Activated CD4-positive, alpha-beta T cell treated with anti-CD3 and anti-CD28 coated beads, Interleukin-10, Interleukin-2, amounts not matched to agents 100 ng/mL and 50 ng/mL, durations not matched to agents 16 hours and 8 hours (primary cell): ENCODE measurements at regions not wholly inside any gene's neighbourhood (a gene's known extent, or its start where the extent isn't known, plus 50 kb on each side); places are given as distances from the start of the nearest gene placed in this dataset.

Source experiments
- DNase-seq: peaks from one replicate; pipeline ENCODE4 v3.0.0-alpha.2; 2020

GRCh38 chr18:77671456-77672167 is 422.0 kb downstream of the GALR1 start:
- no peak for DNase-seq

- no peak for DNase-seq
These were observed 427.3 kb downstream of the GALR1 start for GRCh38 chr18:77676910-77677309.

GRCh38 chr18:77677536-77677935 is 427.9 kb downstream of the GALR1 start:
- no peak for DNase-seq

- no peak for DNase-seq
These were observed 430.2 kb downstream of the GALR1 start for GRCh38 chr18:77679869-77680268.

GRCh38 chr18:77700051-77700450 is 450.4 kb downstream of the GALR1 start:
- no peak for DNase-seq

- DNase-seq: no peak
These were observed 452.3 kb downstream of the GALR1 start for GRCh38 chr18:77701977-77702376.

- peak; percentile 6 for DNase-seq
These were observed 453.0 kb downstream of the GALR1 start for GRCh38 chr18:77702686-77703085.

GRCh38 chr18:77705301-77705700 is 455.7 kb downstream of the GALR1 start:
- DNase-seq: no peak

GRCh38 chr18:77708826-77709506 is 459.3 kb downstream of the GALR1 start:
- peak; percentile 2 for DNase-seq

GRCh38 chr18:77711096-77711495 is 461.4 kb downstream of the GALR1 start:
- no peak for DNase-seq

- no peak for DNase-seq
These were observed 465.1 kb downstream of the GALR1 start for GRCh38 chr18:77714716-77715115.

- DNase-seq: no peak
These were observed 466.6 kb downstream of the GALR1 start for GRCh38 chr18:77716282-77716681.

- DNase-seq: no peak
These were observed 483.8 kb downstream of the GALR1 start for GRCh38 chr18:77733292-77733903.

- DNase-seq: no peak
These were observed 487.2 kb downstream of the GALR1 start for GRCh38 chr18:77736842-77737241.

- no peak for DNase-seq
These were observed 487.8 kb downstream of the GALR1 start for GRCh38 chr18:77737405-77737804.

GRCh38 chr18:77749089-77749488 is 499.4 kb downstream of the GALR1 start:
- peak; percentile 3 for DNase-seq

- no peak for DNase-seq
These were observed 500.4 kb downstream of the GALR1 start for GRCh38 chr18:77750006-77750405.

- no peak for DNase-seq
These were observed 504.9 kb downstream of the GALR1 start for GRCh38 chr18:77754475-77755044.

- DNase-seq: no peak
These were observed 505.5 kb downstream of the GALR1 start for GRCh38 chr18:77755187-77755586.

GRCh38 chr18:77761332-77761731 is 511.7 kb downstream of the GALR1 start:
- no peak for DNase-seq

- DNase-seq: no peak
These were observed 512.4 kb downstream of the GALR1 start for GRCh38 chr18:77762014-77762413.

GRCh38 chr18:77762642-77763041 is 513.0 kb downstream of the GALR1 start:
- no peak for DNase-seq

GRCh38 chr18:77763530-77764145 is 514.0 kb downstream of the GALR1 start:
- DNase-seq: no peak
